WTC11 (cell line): ENCODE measurements at regions not wholly inside any gene's neighbourhood (a gene's known extent, or its start where the extent isn't known, plus 50 kb on each side); places are given as distances from the start of the nearest gene placed in this dataset.

Source experiments
- ATAC-seq: fragments of 200-7000 bp; cut with Tn5 transposase; 2 replicates; pipeline ENCODE4 v1.10.0; 2021; ENCODE audit warnings: mild to moderate bottlenecking, moderate library complexity
- CTCF ChIA-PET: fragments of 300-600 bp; sonication (Branson Sonifier 250); formaldehyde crosslinking; loops from one replicate; lab custom pipeline; 2021; ENCODE audit warnings: antibody characterized with exemption; lab: Charles Lee
- POLR2A ChIA-PET: fragments of 350-600 bp; sonication (Branson Sonifier 250); formaldehyde crosslinking; loops from one replicate; lab custom pipeline; 2021; ENCODE audit warnings: antibody characterized with exemption; lab: Charles Lee
- DNase-seq: peaks from one replicate; pipeline ENCODE4 v3.0.0; 2021; ENCODE audit warnings: low spot score
- H3K27ac Mint-ChIP-seq: 2 replicates; pipeline ENCODE4 v1.8.0; 2021; ENCODE audit warnings: mixed read lengths
- H3K27me3 Mint-ChIP-seq: 2 replicates; pipeline ENCODE4 v1.8.0; 2021; ENCODE audit warnings: low read depth, mild to moderate bottlenecking, moderate library complexity, mixed read lengths
- H3K36me3 Mint-ChIP-seq: 2 replicates; pipeline ENCODE4 v1.8.0; 2021; ENCODE audit warnings: mixed read lengths
- H3K4me1 Mint-ChIP-seq: 2 replicates; pipeline ENCODE4 v1.8.0; 2022; ENCODE audit warnings: mixed read lengths
- H3K4me3 Mint-ChIP-seq: 2 replicates; pipeline ENCODE4 v1.8.0; 2021; ENCODE audit warnings: mild to moderate bottlenecking, moderate library complexity, mixed read lengths
- H3K9me3 Mint-ChIP-seq: 2 replicates; pipeline ENCODE4 v1.8.0; 2021; ENCODE audit warnings: mixed read lengths
- ATF3 ChIP-seq: sonication (generic); formaldehyde crosslinking; conservative IDR thresholded peaks from 2 replicates; pipeline ENCODE4 v1.8.1; 2022; ENCODE audit warnings: mild to moderate bottlenecking, missing genetic modification reagents
- CREM ChIP-seq: sonication (generic); formaldehyde crosslinking; IDR thresholded peaks from 2 replicates; pipeline ENCODE4 v1.8.1; 2022; ENCODE audit warnings: mild to moderate bottlenecking, missing genetic modification reagents, moderate library complexity
- EMX1 ChIP-seq: fragments of 250-450 bp; sonication (Bioruptor Pico); IDR thresholded peaks from 2 replicates; pipeline ENCODE4 v1.8.0; 2021; ENCODE audit warnings: mild to moderate bottlenecking
- ERG ChIP-seq: fragments of 250-450 bp; sonication (Bioruptor Pico); IDR thresholded peaks from 2 replicates; pipeline ENCODE4 v1.8.0; 2021; ENCODE audit warnings: mild to moderate bottlenecking
- FOXJ3 ChIP-seq: sonication (generic); formaldehyde crosslinking; IDR thresholded peaks from 2 replicates; pipeline ENCODE4 v1.9.0; 2021; ENCODE audit warnings: missing genetic modification reagents, mild to moderate bottlenecking, borderline replicate concordance
- GABPB1 ChIP-seq: sonication (generic); formaldehyde crosslinking; IDR thresholded peaks from 2 replicates; pipeline ENCODE4 v1.8.1; 2023; ENCODE audit warnings: mild to moderate bottlenecking, missing genetic modification reagents
- HMGA2 ChIP-seq: fragments of 250-450 bp; sonication (Bioruptor Pico); IDR thresholded peaks from 2 replicates; pipeline ENCODE4 v1.4.0; 2021; ENCODE audit warnings: mild to moderate bottlenecking, moderate library complexity
- IRF2 ChIP-seq: sonication (generic); formaldehyde crosslinking; IDR thresholded peaks from 2 replicates; pipeline ENCODE4 v1.8.0; 2022; ENCODE audit warnings: low read depth, missing genetic modification reagents, borderline replicate concordance
- NFATC4 ChIP-seq: fragments of 250-450 bp; sonication (Bioruptor Pico); IDR thresholded peaks from 2 replicates; pipeline ENCODE4 v1.9.0; 2021; ENCODE audit warnings: mild to moderate bottlenecking
- NR2C2 ChIP-seq: sonication (generic); formaldehyde crosslinking; IDR thresholded peaks from 2 replicates; pipeline ENCODE4 v1.8.0; 2022; ENCODE audit warnings: mild to moderate bottlenecking, missing genetic modification reagents
- PREB ChIP-seq: sonication (generic); formaldehyde crosslinking; IDR thresholded peaks from 2 replicates; pipeline ENCODE4 v1.8.1; 2022; ENCODE audit warnings: mild to moderate bottlenecking, missing genetic modification reagents, moderate library complexity, borderline replicate concordance
- PRRX2 ChIP-seq: fragments of 250-450 bp; sonication (Bioruptor Pico); IDR thresholded peaks from 2 replicates; pipeline ENCODE4 v1.8.0; 2021; ENCODE audit warnings: mild to moderate bottlenecking
- SOX15 ChIP-seq: fragments of 250-450 bp; sonication (Bioruptor Pico); IDR thresholded peaks from 2 replicates; pipeline ENCODE4 v1.9.0; 2021; ENCODE audit warnings: mild to moderate bottlenecking
- ZNF232 ChIP-seq: sonication (generic); formaldehyde crosslinking; IDR thresholded peaks from 2 replicates; pipeline ENCODE4 v1.8.0; 2022; ENCODE audit warnings: mild to moderate bottlenecking, missing genetic modification reagents
- ZNF263 ChIP-seq: sonication (generic); formaldehyde crosslinking; IDR thresholded peaks from 2 replicates; pipeline ENCODE4 v1.8.1; 2022; ENCODE audit warnings: low read depth, mild to moderate bottlenecking, moderate library complexity, missing genetic modification reagents
- ZNF317 ChIP-seq: sonication (generic); formaldehyde crosslinking; IDR thresholded peaks from 2 replicates; pipeline ENCODE4 v1.8.1; 2023; ENCODE audit warnings: low read depth, mild to moderate bottlenecking, moderate library complexity, missing genetic modification reagents, borderline replicate concordance
- ZNF416 ChIP-seq: fragments of 250-450 bp; sonication (Bioruptor Pico); IDR thresholded peaks from 2 replicates; pipeline ENCODE4 v1.9.0; 2021; ENCODE audit warnings: mild to moderate bottlenecking, inconsistent platforms
- ZNF423 ChIP-seq: fragments of 250-450 bp; sonication (Bioruptor Pico); IDR thresholded peaks from 2 replicates; pipeline ENCODE4 v2.1.2; 2022; ENCODE audit warnings: mild to moderate bottlenecking, moderate library complexity
- ZNF512 ChIP-seq: sonication (generic); formaldehyde crosslinking; IDR thresholded peaks from 2 replicates; pipeline ENCODE4 v1.8.1; 2022; ENCODE audit warnings: missing genetic modification reagents, borderline replicate concordance
- ZNF671 ChIP-seq: fragments of 250-450 bp; sonication (Bioruptor Pico); IDR thresholded peaks from 2 replicates; pipeline ENCODE4 v1.8.0; 2021; ENCODE audit warnings: mild to moderate bottlenecking
- TF ChIP-seq, protein P1 (sequence below): sonication (generic); formaldehyde crosslinking; IDR thresholded peaks from 2 replicates; pipeline ENCODE4 v1.8.0; 2022; ENCODE audit warnings: mild to moderate bottlenecking, missing genetic modification reagents
- TF ChIP-seq, protein P2 (sequence below): fragments of 250-450 bp; sonication (Bioruptor Pico); conservative IDR thresholded peaks from 2 replicates; pipeline ENCODE4 v1.9.0; 2021; ENCODE audit warnings: mild to moderate bottlenecking

DNA sequence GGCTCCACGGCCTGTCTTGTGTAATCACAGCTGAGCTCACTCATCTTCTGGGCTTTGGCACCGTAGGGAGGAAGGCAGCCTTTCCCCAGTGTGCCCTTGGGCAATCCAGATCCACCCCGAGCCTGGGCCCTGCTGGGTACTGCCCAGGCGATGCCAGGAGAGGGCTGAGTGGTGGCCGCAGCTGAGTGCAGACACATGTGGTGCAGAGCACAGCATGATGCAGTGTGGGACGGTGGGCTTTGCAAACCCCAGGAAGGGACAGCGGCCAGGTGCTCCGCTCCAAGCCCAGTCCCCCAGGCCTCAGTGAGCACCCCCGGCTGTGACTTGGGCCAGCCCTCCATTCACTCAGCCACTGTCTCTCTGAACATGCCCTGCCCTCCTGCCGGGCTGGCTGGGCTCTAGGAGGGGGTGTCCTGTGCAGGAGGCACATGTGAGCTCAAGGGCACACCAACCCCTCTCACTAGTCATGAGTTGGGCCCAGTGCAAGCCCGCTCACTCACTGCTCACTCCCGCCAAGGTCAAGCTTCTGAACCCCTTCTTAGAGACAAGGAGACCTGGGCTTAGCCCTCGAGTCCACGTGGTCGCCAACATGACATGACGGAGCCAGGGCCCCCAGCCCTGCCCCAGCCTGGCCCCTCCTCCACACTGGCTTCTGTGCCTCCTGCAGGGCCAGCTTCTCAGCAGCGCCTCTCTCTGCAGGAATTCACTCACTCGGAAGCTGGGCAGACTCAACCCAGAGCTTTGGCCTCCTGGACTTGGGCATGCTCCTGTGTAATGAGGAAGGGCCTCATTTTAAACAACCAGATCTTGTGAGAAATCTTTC is 77.5 kb upstream of the INSIG1 start:
- ChIA-PET CTCF (interaction anchor here (0.5 to 1.8 kb wide), 5 partner anchors 8 to 310 kb away, joined by 3 to 9 read pairs (median 3); no protein-coding TSS in a partner anchor), POLR2A (no interaction called here)
- ATAC-seq (peak; percentile 30; the same call in 1 of the 2 replicates), DNase-seq (no peak)
- no peak overlapping the region for H3K27ac Mint-ChIP-seq
- no peaks in the 10 kb centered on the region for H3K9me3 Mint-ChIP-seq
- TF ChIP-seq ZNF423 (CRISPR knock-in tag): no peak; the same call in 1 of the 2 replicates
- TF ChIP-seq, protein P1, sequence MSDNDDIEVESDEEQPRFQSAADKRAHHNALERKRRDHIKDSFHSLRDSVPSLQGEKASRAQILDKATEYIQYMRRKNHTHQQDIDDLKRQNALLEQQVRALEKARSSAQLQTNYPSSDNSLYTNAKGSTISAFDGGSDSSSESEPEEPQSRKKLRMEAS (CRISPR knock-in tag): no peak
- no peak for TF ChIP-seq ZNF232 (CRISPR knock-in tag)
- no peak for TF ChIP-seq ZNF317 (CRISPR knock-in tag)
- no peak for TF ChIP-seq HMGA2
- TF ChIP-seq ZNF512: no peak
- no peak for TF ChIP-seq ZNF263
- no peak for TF ChIP-seq PREB (CRISPR knock-in tag)
- TF ChIP-seq, protein P2, sequence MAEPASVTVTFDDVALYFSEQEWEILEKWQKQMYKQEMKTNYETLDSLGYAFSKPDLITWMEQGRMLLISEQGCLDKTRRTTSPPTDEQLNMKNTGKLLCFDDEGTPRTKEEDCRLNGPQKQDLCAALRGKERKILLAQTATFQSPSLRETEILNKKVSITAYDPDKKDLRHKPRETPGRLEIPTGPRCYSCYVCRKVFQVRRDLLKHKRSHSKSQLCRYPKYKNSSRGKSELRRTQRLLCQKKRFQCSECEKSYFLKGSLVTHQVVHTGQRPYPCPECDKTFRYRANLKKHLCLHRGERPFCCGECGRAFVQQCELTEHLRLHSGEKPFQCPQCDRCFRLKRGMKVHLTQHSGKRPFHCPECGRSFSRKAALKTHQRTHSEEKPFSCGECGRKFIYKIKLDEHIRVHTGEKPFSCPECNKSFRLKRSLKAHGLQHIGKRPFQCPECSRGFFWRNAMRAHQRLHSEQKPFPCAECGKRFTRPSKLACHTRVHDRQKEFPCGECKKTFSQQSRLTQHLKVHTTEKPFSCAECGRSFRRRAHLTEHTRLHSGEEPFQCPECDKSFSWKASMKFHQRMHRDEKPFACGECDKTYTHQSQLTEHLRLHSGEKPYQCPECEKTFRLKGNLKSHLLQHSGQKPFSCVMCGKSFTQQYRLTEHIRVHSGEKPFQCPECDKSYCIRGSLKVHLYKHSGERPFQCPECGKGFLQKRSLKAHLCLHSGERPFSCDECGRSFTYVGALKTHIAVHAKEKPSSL (CRISPR knock-in tag): no peak
- TF ChIP-seq EMX1 (CRISPR knock-in tag): no peak
- no peak for TF ChIP-seq SOX15 (CRISPR knock-in tag)
- H3K4me3 Mint-ChIP-seq: no peak overlapping the region
- H3K27me3 Mint-ChIP-seq: no peaks in the 10 kb centered on the region
- no peaks in the 10 kb centered on the region for H3K36me3 Mint-ChIP-seq
- H3K4me1 Mint-ChIP-seq: peaks cover 34% of the 10 kb centered on the region

DNA sequence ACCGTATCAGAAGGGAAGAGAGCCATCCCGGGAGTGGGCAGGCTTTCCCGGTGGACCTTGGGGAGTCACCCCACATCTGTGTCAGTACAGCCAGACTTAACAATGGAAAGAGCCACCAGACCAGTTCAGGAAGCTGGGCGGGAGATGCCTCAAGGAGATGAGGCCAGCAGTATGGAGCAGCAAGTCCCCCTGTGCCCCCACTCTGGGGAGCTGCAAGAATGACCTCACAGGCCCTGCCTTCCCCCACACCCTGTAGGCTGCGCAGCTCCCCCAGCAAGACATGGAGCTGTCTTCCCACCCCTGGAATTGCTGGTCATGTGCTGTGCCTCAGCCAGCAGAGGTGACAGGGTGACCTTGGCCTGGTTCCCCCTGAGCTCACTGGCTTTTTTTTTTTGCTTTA is 76.8 kb upstream of the INSIG1 start:
- Mint-ChIP-seq H3K9me3 (no peaks in the 10 kb centered on the region), H3K27me3 (peaks cover 4% of the 10 kb centered on the region; the same call in 1 of the 2 replicates), H3K4me3 (no peak overlapping the region), H3K4me1 (peaks cover 37% of the 10 kb centered on the region), H3K27ac (no peak overlapping the region), H3K36me3 (no peaks in the 10 kb centered on the region)
- POLR2A ChIA-PET: no interaction called here
- TF ChIP-seq IRF2 (CRISPR knock-in tag): no peak
- no peak for TF ChIP-seq ZNF671 (CRISPR knock-in tag)
- TF ChIP-seq PRRX2: no peak
- TF ChIP-seq NR2C2 (CRISPR knock-in tag): no peak
- TF ChIP-seq NFATC4: no peak
- no peak for TF ChIP-seq FOXJ3 (CRISPR knock-in tag)
- no peak for TF ChIP-seq CREM
- no peak for TF ChIP-seq GABPB1 (CRISPR knock-in tag)
- TF ChIP-seq ATF3 (CRISPR knock-in tag): no peak
- no peak for TF ChIP-seq ERG (CRISPR knock-in tag)
- TF ChIP-seq, protein P1 (CRISPR knock-in tag): no peak
- TF ChIP-seq ZNF416 (CRISPR knock-in tag): no peak
- DNase-seq: no peak
- no peak for ATAC-seq
- CTCF ChIA-PET: interaction anchor here (0.6 to 1.8 kb wide), 3 partner anchors 11 to 378 kb away, joined by 3 to 9 read pairs (median 3); no protein-coding TSS in a partner anchor
